NB4 (cell line): ENCODE measurements at regions not wholly inside any gene's neighbourhood (a gene's known extent, or its start where the extent isn't known, plus 50 kb on each side); places are given as distances from the start of the nearest gene placed in this dataset.

ENCODE experiments used
- DNase-seq: peaks from one replicate; pipeline ENCODE4 v3.0.0; 2010; ENCODE audit warnings: low read depth
- H3K4me3 ChIP-seq: one replicate; pipeline ENCODE4 v1.5.1; 2011; ENCODE audit warnings: mild to moderate bottlenecking, low read depth, low read length, moderate library complexity
- CTCF ChIP-seq: IDR thresholded peaks from one replicate; pipeline ENCODE4 v1.5.1; 2012; ENCODE audit warnings: low read depth, low read length
- MAX ChIP-seq: IDR thresholded peaks from 2 replicates; pipeline ENCODE4 v1.6.1; 2011; ENCODE audit warnings: low read depth, low read length
- MYC ChIP-seq: IDR thresholded peaks from 2 replicates; pipeline ENCODE4 v1.6.1; 2011; ENCODE audit warnings: low read depth, low read length
- POLR2A ChIP-seq: IDR thresholded peaks from 2 replicates; pipeline ENCODE4 v1.6.1; 2011; ENCODE audit warnings: mild to moderate bottlenecking; ENCODE audit not compliant: insufficient read length; ENCODE audit errors: extremely low read depth

- H3K4me3 ChIP-seq, result no peak overlapping the region
- no peak for DNase-seq
- TF ChIP-seq MYC (no peak), POLR2A (no peak), MAX (no peak), CTCF (no peak)
Observed at GRCh38 chr4:24214796-24215195, 324.9 kb upstream of the PPARGC1A start.

GRCh38 chr4:24213961-24214360, 324.1 kb upstream of the PPARGC1A start:
- TF ChIP-seq MYC (no peak), POLR2A (no peak), CTCF (no peak), MAX (no peak)
- no peak for DNase-seq
- H3K4me3 ChIP-seq, result no peak overlapping the region

- no peak for DNase-seq
- TF ChIP-seq POLR2A, result no peak
- no peak overlapping the region for H3K4me3 ChIP-seq
Observed at GRCh38 chr4:24212642-24213041, 322.8 kb upstream of the PPARGC1A start.

- no peak for DNase-seq
- no peak overlapping the region for H3K4me3 ChIP-seq
- TF ChIP-seq MYC, result no peak
- TF ChIP-seq MAX, result no peak
- TF ChIP-seq POLR2A, result no peak
- TF ChIP-seq CTCF, result no peak
Observed at GRCh38 chr4:24211856-24212255, 322.0 kb upstream of the PPARGC1A start.

- no peak overlapping the region for H3K4me3 ChIP-seq
- TF ChIP-seq MAX (no peak), POLR2A (no peak), CTCF (no peak), MYC (no peak)
- DNase-seq, result peak; percentile 43
Observed at GRCh38 chr4:24210332-24210902, 320.6 kb upstream of the PPARGC1A start.

- TF ChIP-seq CTCF (no peak), MYC (no peak), MAX (no peak), POLR2A (no peak)
- no peak for DNase-seq
- no peak overlapping the region for H3K4me3 ChIP-seq
Observed at GRCh38 chr4:24209906-24210305, 320.1 kb upstream of the PPARGC1A start.
